ENCODE measurements at regions not wholly inside any gene's neighbourhood (a gene's known extent, or its start where the extent isn't known, plus 50 kb on each side); places are given as distances from the start of the nearest gene placed in this dataset.

GRCh38 chr13:65188721-65189120 lies 2041.4 kb downstream of the PCDH9 start:
- no peak overlapping the region for H3K4me2 ChIP-seq (ENCODE audit: low read length)
- no peaks in the 10 kb centered on the region for H3K36me3 ChIP-seq (ENCODE audit: insufficient read depth, low read length)
- no peaks in the 10 kb centered on the region for H3K9me3 ChIP-seq (replicated peaks; ENCODE audit: low read length)
- no peak overlapping the region for H3K9ac ChIP-seq (ENCODE audit: low read depth, low read length)
- no peaks in the 10 kb centered on the region for H3K4me1 ChIP-seq (ENCODE audit: control insufficient read depth, insufficient read depth, low read length)
- no peak overlapping the region for H3K4me3 ChIP-seq (ENCODE audit: low read length)
- no peaks in the 10 kb centered on the region for H3K27me3 ChIP-seq (ENCODE audit: control insufficient read depth, insufficient read depth, low read length)

- no peak overlapping the region for H3K9ac ChIP-seq (ENCODE audit: low read depth, low read length)
- no peaks in the 10 kb centered on the region for H3K27me3 ChIP-seq (ENCODE audit: control insufficient read depth, insufficient read depth, low read length)
- H3K4me2 ChIP-seq (ENCODE audit: low read length) = no peak overlapping the region
These were observed 2062.1 kb downstream of the PCDH9 start for GRCh38 chr13:65168026-65168425.

GRCh38 chr13:65166675-65167074 lies 2063.5 kb downstream of the PCDH9 start:
- Histone ChIP-seq H3K4me2 (ENCODE audit: low read length) (no peak overlapping the region), H3K9me3 (replicated peaks; ENCODE audit: low read length) (no peaks in the 10 kb centered on the region), H3K4me1 (ENCODE audit: control insufficient read depth, insufficient read depth, low read length) (no peaks in the 10 kb centered on the region), H3K4me3 (ENCODE audit: low read length) (no peak overlapping the region), H3K27me3 (ENCODE audit: control insufficient read depth, insufficient read depth, low read length) (no peaks in the 10 kb centered on the region), H3K9ac (ENCODE audit: low read depth, low read length) (no peak overlapping the region), H3K36me3 (ENCODE audit: insufficient read depth, low read length) (no peaks in the 10 kb centered on the region)

More at GRCh38 chr13:65168026-65168425, 2062.1 kb downstream of the PCDH9 start:
- no peaks in the 10 kb centered on the region for H3K4me1 ChIP-seq (ENCODE audit: control insufficient read depth, insufficient read depth, low read length)
- H3K4me3 ChIP-seq (ENCODE audit: low read length) = no peak overlapping the region
- no peaks in the 10 kb centered on the region for H3K9me3 ChIP-seq (replicated peaks; ENCODE audit: low read length)
- no peaks in the 10 kb centered on the region for H3K36me3 ChIP-seq (ENCODE audit: insufficient read depth, low read length)

- Histone ChIP-seq H3K9ac (ENCODE audit: low read depth, low read length) (no peak overlapping the region), H3K4me3 (ENCODE audit: low read length) (no peak overlapping the region), H3K4me2 (ENCODE audit: low read length) (no peak overlapping the region), H3K36me3 (ENCODE audit: insufficient read depth, low read length) (no peaks in the 10 kb centered on the region), H3K9me3 (replicated peaks; ENCODE audit: low read length) (no peaks in the 10 kb centered on the region), H3K27me3 (ENCODE audit: control insufficient read depth, insufficient read depth, low read length) (no peaks in the 10 kb centered on the region), H3K4me1 (ENCODE audit: control insufficient read depth, insufficient read depth, low read length) (no peaks in the 10 kb centered on the region)
These were observed 2070.3 kb downstream of the PCDH9 start for GRCh38 chr13:65159803-65160202.

- Histone ChIP-seq H3K9me3 (replicated peaks; ENCODE audit: low read length) (no peaks in the 10 kb centered on the region), H3K4me3 (ENCODE audit: low read length) (no peak overlapping the region), H3K27me3 (ENCODE audit: control insufficient read depth, insufficient read depth, low read length) (no peaks in the 10 kb centered on the region), H3K36me3 (ENCODE audit: insufficient read depth, low read length) (no peaks in the 10 kb centered on the region), H3K4me2 (ENCODE audit: low read length) (no peak overlapping the region), H3K4me1 (ENCODE audit: control insufficient read depth, insufficient read depth, low read length) (no peaks in the 10 kb centered on the region), H3K9ac (ENCODE audit: low read depth, low read length) (no peak overlapping the region)
These were observed 2074.3 kb downstream of the PCDH9 start for GRCh38 chr13:65155861-65156260.

- Histone ChIP-seq H3K4me2 (ENCODE audit: low read length) (no peak overlapping the region), H3K4me1 (ENCODE audit: control insufficient read depth, insufficient read depth, low read length) (no peaks in the 10 kb centered on the region), H3K9me3 (replicated peaks; ENCODE audit: low read length) (no peaks in the 10 kb centered on the region), H3K9ac (ENCODE audit: low read depth, low read length) (no peak overlapping the region), H3K27me3 (ENCODE audit: control insufficient read depth, insufficient read depth, low read length) (no peaks in the 10 kb centered on the region), H3K36me3 (ENCODE audit: insufficient read depth, low read length) (no peaks in the 10 kb centered on the region), H3K4me3 (ENCODE audit: low read length) (no peak overlapping the region)
These were observed 2075.3 kb downstream of the PCDH9 start for GRCh38 chr13:65154661-65155447.

GRCh38 chr13:65149687-65150086 lies 2080.4 kb downstream of the PCDH9 start:
- Histone ChIP-seq H3K4me1 (ENCODE audit: control insufficient read depth, insufficient read depth, low read length) (no peaks in the 10 kb centered on the region), H3K9ac (ENCODE audit: low read depth, low read length) (no peak overlapping the region), H3K36me3 (ENCODE audit: insufficient read depth, low read length) (no peaks in the 10 kb centered on the region)

GRCh38 chr13:65143920-65144319 lies 2086.2 kb downstream of the PCDH9 start:
- Histone ChIP-seq H3K4me2 (ENCODE audit: low read length) (no peak overlapping the region), H3K4me1 (ENCODE audit: control insufficient read depth, insufficient read depth, low read length) (no peaks in the 10 kb centered on the region), H3K4me3 (ENCODE audit: low read length) (no peak overlapping the region), H3K27me3 (ENCODE audit: control insufficient read depth, insufficient read depth, low read length) (no peaks in the 10 kb centered on the region), H3K36me3 (ENCODE audit: insufficient read depth, low read length) (no peaks in the 10 kb centered on the region), H3K9ac (ENCODE audit: low read depth, low read length) (no peak overlapping the region), H3K9me3 (replicated peaks; ENCODE audit: low read length) (no peaks in the 10 kb centered on the region)

More at GRCh38 chr13:65149687-65150086, 2080.4 kb downstream of the PCDH9 start:
- H3K27me3 ChIP-seq (ENCODE audit: control insufficient read depth, insufficient read depth, low read length) = no peaks in the 10 kb centered on the region
- no peaks in the 10 kb centered on the region for H3K9me3 ChIP-seq (replicated peaks; ENCODE audit: low read length)
- H3K4me3 ChIP-seq (ENCODE audit: low read length) = no peak overlapping the region
- no peak overlapping the region for H3K4me2 ChIP-seq (ENCODE audit: low read length)

GRCh38 chr13:65133094-65133493 lies 2097.0 kb downstream of the PCDH9 start:
- Histone ChIP-seq H3K9me3 (replicated peaks; ENCODE audit: low read length) (no peaks in the 10 kb centered on the region), H3K9ac (ENCODE audit: low read depth, low read length) (no peak overlapping the region), H3K36me3 (ENCODE audit: insufficient read depth, low read length) (no peaks in the 10 kb centered on the region), H3K27me3 (ENCODE audit: control insufficient read depth, insufficient read depth, low read length) (no peaks in the 10 kb centered on the region), H3K4me1 (ENCODE audit: control insufficient read depth, insufficient read depth, low read length) (no peaks in the 10 kb centered on the region), H3K4me2 (ENCODE audit: low read length) (peak overlapping the region; percentile 17), H3K4me3 (ENCODE audit: low read length) (no peak overlapping the region)

GRCh38 chr13:65125236-65125635 lies 2104.9 kb downstream of the PCDH9 start:
- Histone ChIP-seq H3K9me3 (replicated peaks; ENCODE audit: low read length) (no peaks in the 10 kb centered on the region), H3K4me2 (ENCODE audit: low read length) (no peak overlapping the region), H3K27me3 (ENCODE audit: control insufficient read depth, insufficient read depth, low read length) (no peaks in the 10 kb centered on the region), H3K4me3 (ENCODE audit: low read length) (no peak overlapping the region), H3K9ac (ENCODE audit: low read depth, low read length) (no peak overlapping the region), H3K4me1 (ENCODE audit: control insufficient read depth, insufficient read depth, low read length) (no peaks in the 10 kb centered on the region), H3K36me3 (ENCODE audit: insufficient read depth, low read length) (no peaks in the 10 kb centered on the region)

GRCh38 chr13:65112531-65112941 lies 2117.6 kb downstream of the PCDH9 start:
- Histone ChIP-seq H3K4me3 (ENCODE audit: low read length) (peak overlapping the region; percentile 9), H3K36me3 (ENCODE audit: insufficient read depth, low read length) (no peaks in the 10 kb centered on the region), H3K9ac (ENCODE audit: low read depth, low read length) (no peak overlapping the region), H3K4me2 (ENCODE audit: low read length) (peak overlapping the region; percentile 52), H3K9me3 (replicated peaks; ENCODE audit: low read length) (no peaks in the 10 kb centered on the region), H3K4me1 (ENCODE audit: control insufficient read depth, insufficient read depth, low read length) (peaks cover 12% of the 10 kb centered on the region), H3K27me3 (ENCODE audit: control insufficient read depth, insufficient read depth, low read length) (no peaks in the 10 kb centered on the region)

- peak overlapping the region; percentile 9 for H3K4me3 ChIP-seq (ENCODE audit: low read length)
- peaks cover 12% of the 10 kb centered on the region for H3K4me1 ChIP-seq (ENCODE audit: control insufficient read depth, insufficient read depth, low read length)
- H3K4me2 ChIP-seq (ENCODE audit: low read length) = peak overlapping the region; percentile 52
- H3K9me3 ChIP-seq (replicated peaks; ENCODE audit: low read length) = no peaks in the 10 kb centered on the region
- H3K36me3 ChIP-seq (ENCODE audit: insufficient read depth, low read length) = no peaks in the 10 kb centered on the region
- no peaks in the 10 kb centered on the region for H3K27me3 ChIP-seq (ENCODE audit: control insufficient read depth, insufficient read depth, low read length)
- no peak overlapping the region for H3K9ac ChIP-seq (ENCODE audit: low read depth, low read length)
These were observed 2118.0 kb downstream of the PCDH9 start for GRCh38 chr13:65112123-65112522.

Measured in skeletal muscle satellite cell (primary cell).